K562 (cell line): ENCODE measurements at regions not wholly inside any gene's neighbourhood (a gene's known extent, or its start where the extent isn't known, plus 50 kb on each side); places are given as distances from the start of the nearest gene placed in this dataset.

ENCODE experiments used
- CLOCK ChIP-seq: fragments of 250-450 bp; sonication (Bioruptor Pico); IDR thresholded peaks from 2 replicates; pipeline ENCODE4 v1.4.0; 2020; ENCODE audit warnings: mild to moderate bottlenecking, moderate library complexity, borderline replicate concordance
- JUNB ChIP-seq: fragments of 450-650 bp; formaldehyde crosslinking; conservative IDR thresholded peaks from 2 replicates; pipeline ENCODE4 v1.4.0; 2020; ENCODE audit warnings: mild to moderate bottlenecking
- MEF2D ChIP-seq: conservative IDR thresholded peaks from 2 replicates; pipeline ENCODE4 v1.6.1; 2016; ENCODE audit warnings: low read depth, missing genetic modification characterization, missing compliant biosample characterization
- NFXL1 ChIP-seq: fragments of 450-650 bp; formaldehyde crosslinking; IDR thresholded peaks from 2 replicates; pipeline ENCODE4 v1.4.0; 2021; ENCODE audit warnings: mild to moderate bottlenecking
- PURB ChIP-seq: sonication (generic); formaldehyde crosslinking; IDR thresholded peaks from 2 replicates; pipeline ENCODE4 v1.9.0; 2021; ENCODE audit warnings: low read depth, mild to moderate bottlenecking, missing genetic modification reagents
- WHSC1 ChIP-seq: IDR thresholded peaks from one replicate; pipeline ENCODE4 v1.6.1; 2012; ENCODE audit warnings: low read length, control low read depth, inconsistent platforms
- ZBTB40 ChIP-seq, 2 experiments: fragments of 450-650 bp in 1 of 2; sonication (generic) in 1 of 2; formaldehyde crosslinking in 1 of 2; IDR thresholded peaks; 2 replicates each; pipeline versions ENCODE4 v1.7.1 to v1.9.0; 2016 to 2022; ENCODE audit warnings: inconsistent platforms in 1 of 2, mild to moderate bottlenecking in 1 of 2, missing genetic modification reagents in 1 of 2
- ZC3H8 ChIP-seq: fragments of 450-650 bp; IDR thresholded peaks from 2 replicates; pipeline ENCODE4 v1.6.1; 2017
- ZNF445 ChIP-seq: fragments of 250-450 bp; sonication (Bioruptor Pico); IDR thresholded peaks from 2 replicates; pipeline ENCODE4 v1.4.0; 2020; ENCODE audit warnings: low read depth, mild to moderate bottlenecking, moderate library complexity
- ZNF561 ChIP-seq: fragments of 450-650 bp; formaldehyde crosslinking; conservative IDR thresholded peaks from 2 replicates; pipeline ENCODE4 v1.4.0; 2020; ENCODE audit warnings: mild to moderate bottlenecking, moderate library complexity

- no peak for TF ChIP-seq ZNF445 (CRISPR knock-in tag)
- TF ChIP-seq PURB, result no peak
- no peak for TF ChIP-seq MEF2D (tag)
- TF ChIP-seq NFXL1, result no peak
- TF ChIP-seq CLOCK (CRISPR knock-in tag), result no peak
- TF ChIP-seq JUNB, result no peak
- TF ChIP-seq ZBTB40 (IDR thresholded peaks at IDR 0.05), result no peak
- no peak for TF ChIP-seq ZBTB40 (CRISPR knock-in tag; IDR thresholded peaks at IDR 0.05)
- no peak for TF ChIP-seq WHSC1
- no peak for TF ChIP-seq ZNF561 (CRISPR knock-in tag)
- no peak for TF ChIP-seq ZC3H8
Observed at GRCh38 chr5:125399885-125400284, 653.4 kb upstream of the ZNF608 start (continued).
